GM12875 (cell line): ENCODE measurements at regions not wholly inside any gene's neighbourhood (a gene's known extent, or its start where the extent isn't known, plus 50 kb on each side); places are given as distances from the start of the nearest gene placed in this dataset.
"Not testable (repeated sequence)": the region's sequence is repeated elsewhere in the genome, so short reads cannot be mapped to it uniquely, and the experiment has no call there.

Source experiments
- H3K4me3 ChIP-seq: one replicate; pipeline ENCODE4 v1.5.1; 2011; ENCODE audit warnings: low read depth, low read length, control low read depth
- TF ChIP-seq, protein P1 (sequence below): IDR thresholded peaks from 2 replicates; pipeline ENCODE4 v1.5.1; 2011; ENCODE audit warnings: low read depth, mild to moderate bottlenecking, control low read depth, inconsistent platforms, low read length, moderate library complexity, borderline replicate concordance; ENCODE audit not compliant: insufficient read depth

- H3K4me3 ChIP-seq, result no peak overlapping the region
- TF ChIP-seq, protein P1, sequence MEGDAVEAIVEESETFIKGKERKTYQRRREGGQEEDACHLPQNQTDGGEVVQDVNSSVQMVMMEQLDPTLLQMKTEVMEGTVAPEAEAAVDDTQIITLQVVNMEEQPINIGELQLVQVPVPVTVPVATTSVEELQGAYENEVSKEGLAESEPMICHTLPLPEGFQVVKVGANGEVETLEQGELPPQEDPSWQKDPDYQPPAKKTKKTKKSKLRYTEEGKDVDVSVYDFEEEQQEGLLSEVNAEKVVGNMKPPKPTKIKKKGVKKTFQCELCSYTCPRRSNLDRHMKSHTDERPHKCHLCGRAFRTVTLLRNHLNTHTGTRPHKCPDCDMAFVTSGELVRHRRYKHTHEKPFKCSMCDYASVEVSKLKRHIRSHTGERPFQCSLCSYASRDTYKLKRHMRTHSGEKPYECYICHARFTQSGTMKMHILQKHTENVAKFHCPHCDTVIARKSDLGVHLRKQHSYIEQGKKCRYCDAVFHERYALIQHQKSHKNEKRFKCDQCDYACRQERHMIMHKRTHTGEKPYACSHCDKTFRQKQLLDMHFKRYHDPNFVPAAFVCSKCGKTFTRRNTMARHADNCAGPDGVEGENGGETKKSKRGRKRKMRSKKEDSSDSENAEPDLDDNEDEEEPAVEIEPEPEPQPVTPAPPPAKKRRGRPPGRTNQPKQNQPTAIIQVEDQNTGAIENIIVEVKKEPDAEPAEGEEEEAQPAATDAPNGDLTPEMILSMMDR, result no peak
Measured at GRCh38 chr19:13696839-13697238, 67.5 kb upstream of the MRI1 start.

DNA sequence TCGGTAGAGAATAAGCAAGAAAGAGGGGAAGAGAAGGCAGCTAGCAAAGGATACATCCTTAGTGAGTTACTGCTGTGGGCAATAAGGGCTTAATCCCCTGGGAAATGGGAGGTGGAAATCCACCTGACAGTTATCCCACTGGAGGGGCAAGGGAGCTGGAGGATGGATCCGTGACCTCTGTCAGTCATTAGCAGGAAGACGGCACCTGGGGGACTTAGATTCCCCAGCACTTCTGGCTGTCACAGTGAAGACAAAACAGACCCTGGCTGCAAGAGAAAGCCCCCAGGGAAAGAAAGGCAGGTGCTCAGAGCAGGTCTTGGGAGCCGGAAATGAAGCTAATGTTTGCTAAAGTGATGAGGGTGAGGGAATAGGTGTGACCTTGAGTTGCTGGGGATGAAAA, 70.4 kb upstream of the MRI1 start:
- no peak overlapping the region for H3K4me3 ChIP-seq
- TF ChIP-seq, protein P1, result no peak

DNA sequence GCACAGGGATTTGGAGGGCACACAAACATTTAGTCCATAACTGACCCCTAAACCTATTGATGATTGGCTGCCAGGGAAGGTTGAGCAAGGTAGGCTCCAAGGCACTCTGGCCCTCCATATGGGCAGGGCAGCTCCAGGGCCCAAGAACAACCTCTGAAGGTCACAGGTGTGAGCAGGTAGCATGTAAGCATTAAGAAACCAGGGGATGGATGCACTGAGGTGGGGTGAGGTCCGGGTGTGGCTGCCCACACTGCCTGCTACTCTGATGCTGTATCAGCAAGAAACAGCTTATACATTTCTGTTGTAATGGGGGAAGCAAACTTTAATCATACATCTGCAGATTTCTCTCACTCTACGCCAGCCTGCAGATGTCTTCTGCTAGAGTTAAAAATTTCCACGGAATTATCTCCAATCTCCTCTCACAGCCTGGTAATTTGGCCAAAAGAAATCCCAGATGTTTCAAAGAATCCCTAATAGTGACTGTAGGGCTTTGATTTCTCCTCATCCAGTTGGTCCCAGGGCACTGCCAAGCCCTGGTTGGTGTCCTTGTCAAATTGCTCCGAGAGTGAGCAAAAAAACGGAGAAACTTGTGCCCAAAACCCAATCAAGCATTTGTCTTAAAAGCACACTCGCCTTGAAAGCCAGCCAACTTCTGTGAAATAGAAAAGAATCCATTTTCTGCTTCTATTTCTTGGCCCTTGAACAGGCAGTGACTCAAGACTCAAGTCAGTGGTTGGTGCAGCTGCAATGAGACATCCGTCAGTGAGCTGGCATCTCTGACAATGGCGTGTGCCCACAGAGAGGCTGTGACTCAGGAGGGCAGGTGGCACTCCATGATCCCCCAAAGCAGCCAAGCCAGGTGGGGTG, 72.5 kb upstream of the MRI1 start:
- H3K4me3 ChIP-seq, result no peak overlapping the region
- TF ChIP-seq, protein P1, result no peak

DNA sequence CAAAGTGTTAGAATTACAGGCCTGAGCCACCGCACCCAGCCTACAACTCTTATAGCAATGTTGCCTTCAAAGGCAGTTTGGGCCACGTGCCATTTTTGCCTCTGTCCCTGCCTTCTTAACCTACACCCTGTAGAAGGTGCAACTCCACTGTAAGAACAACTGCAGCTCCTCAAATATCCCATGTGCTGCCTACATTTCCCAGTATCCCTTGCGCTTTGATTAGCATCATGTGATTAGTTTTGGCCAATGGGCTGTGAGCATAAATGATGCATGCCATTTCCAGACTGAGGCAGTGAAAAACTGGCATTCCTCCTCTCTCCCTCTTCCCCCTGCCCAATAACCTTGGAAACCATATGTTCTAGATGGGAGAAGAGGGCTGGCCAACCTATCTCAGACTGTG, 75.2 kb upstream of the MRI1 start:
- no peak overlapping the region for H3K4me3 ChIP-seq
- TF ChIP-seq, protein P1, result no peak

DNA sequence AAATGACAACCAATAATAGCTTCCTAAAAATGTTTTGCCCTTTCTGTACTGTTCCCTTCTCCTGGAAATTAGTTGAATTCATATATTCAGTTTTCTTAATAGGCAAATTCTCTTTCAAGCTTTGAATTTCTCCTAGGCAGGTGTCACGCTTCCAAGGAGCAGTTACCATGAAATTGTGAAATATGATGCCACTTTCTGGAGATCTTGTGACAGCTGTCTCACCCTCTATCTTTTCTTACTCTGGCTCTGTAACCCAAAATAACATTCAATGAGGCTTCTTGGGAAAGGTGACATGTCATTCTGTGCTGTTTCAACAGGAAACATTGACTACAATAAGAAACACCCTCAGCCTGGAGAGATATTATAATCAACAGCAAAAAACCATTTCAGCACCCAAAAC, 80.3 kb upstream of the MRI1 start:
- TF ChIP-seq, protein P1, result no peak
- no peak overlapping the region for H3K4me3 ChIP-seq

DNA sequence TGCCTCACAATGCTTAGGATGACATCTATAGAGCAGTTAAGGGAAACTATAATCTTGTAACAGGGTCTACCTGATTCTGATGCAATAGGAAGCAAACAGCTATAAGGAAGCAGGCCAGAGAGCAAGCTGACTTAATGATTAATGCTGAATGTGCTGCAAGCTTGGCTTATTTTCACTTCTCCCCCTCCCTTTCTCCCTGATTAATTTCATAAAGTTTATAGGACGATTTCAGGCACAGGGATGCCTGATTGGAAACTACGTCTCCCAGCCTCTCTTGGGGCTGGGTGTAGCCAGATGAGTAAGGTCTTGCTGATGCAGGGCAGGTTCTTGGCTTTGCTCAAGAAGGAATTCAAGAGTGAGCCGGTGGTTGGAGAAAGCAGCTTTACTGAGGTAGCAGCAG, 82.8 kb upstream of the MRI1 start:
- TF ChIP-seq, protein P1, result no peak
- H3K4me3 ChIP-seq, result no peak overlapping the region

- H3K4me3 ChIP-seq, result not testable (repeated sequence)
Measured at GRCh38 chr19:13680708-13681360, 83.5 kb upstream of the MRI1 start.

GRCh38 chr19:13676967-13677366, 87.4 kb upstream of the MRI1 start:
- H3K4me3 ChIP-seq, result not testable (repeated sequence)

DNA sequence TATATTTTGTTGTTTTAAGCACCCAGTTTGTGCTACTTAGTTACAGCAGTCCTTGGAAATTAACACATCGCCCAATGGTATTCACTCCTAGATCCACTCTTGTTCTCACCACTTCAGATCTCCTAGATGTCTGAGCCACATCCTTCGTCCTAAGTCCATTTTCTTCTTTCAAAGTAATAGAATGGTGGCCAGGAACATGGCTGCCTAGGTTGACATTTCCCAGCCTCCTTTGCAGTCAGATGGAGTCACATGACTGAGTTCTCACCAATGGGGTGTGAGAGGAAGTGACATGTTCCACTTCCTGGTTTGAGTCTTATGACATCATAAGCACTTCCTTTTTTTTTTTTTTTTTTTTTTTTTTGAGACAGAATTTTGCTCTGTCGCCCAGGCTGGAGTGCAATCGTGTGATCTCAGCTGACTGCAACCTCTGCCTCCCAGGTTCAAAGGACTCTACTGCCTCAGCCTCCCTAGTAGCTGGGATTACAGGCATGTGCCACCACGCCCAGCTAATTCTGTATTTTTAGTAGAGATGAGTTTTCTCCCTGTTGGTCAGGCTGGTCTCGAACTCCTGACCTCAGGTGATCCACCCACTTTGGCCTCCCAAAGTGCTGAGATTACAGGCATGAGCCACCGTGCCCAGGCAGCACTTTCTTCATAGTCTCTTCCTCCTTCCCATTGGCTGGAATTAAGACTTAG, 91.7 kb upstream of the MRI1 start:
- H3K4me3 ChIP-seq, result not testable (repeated sequence)
